Stimulated activated CD4-positive, alpha-beta T cell treated with anti-CD3 and anti-CD28 coated beads, Interleukin-15, amount 100 ng/mL, for 1 hour (primary cell): ENCODE measurements at regions not wholly inside any gene's neighbourhood (a gene's known extent, or its start where the extent isn't known, plus 50 kb on each side); places are given as distances from the start of the nearest gene placed in this dataset.

Experiments
- DNase-seq, 2 donors: peaks; one replicate each; pipeline ENCODE4 v3.0.0-alpha.2; 2020; ENCODE audit warnings: low read depth in 1 of 2, low spot score in 1 of 2

GRCh38 chr2:6692056-6692455 is 173.7 kb downstream of the CMPK2 start:
- no peak for DNase-seq

GRCh38 chr2:6692819-6693218 is 172.9 kb downstream of the CMPK2 start:
- DNase-seq, result no peak

GRCh38 chr2:6694555-6694954 is 171.2 kb downstream of the CMPK2 start:
- DNase-seq, result no peak

GRCh38 chr2:6700335-6700734 is 165.4 kb downstream of the CMPK2 start:
- DNase-seq, result no peak

- no peak for DNase-seq
Measured at GRCh38 chr2:6704077-6704476, 161.6 kb downstream of the CMPK2 start.

GRCh38 chr2:6721395-6721794 is 144.3 kb downstream of the CMPK2 start:
- DNase-seq, result no peak

- no peak for DNase-seq
Measured at GRCh38 chr2:6722574-6722973, 143.1 kb downstream of the CMPK2 start.

- no peak for DNase-seq
Measured at GRCh38 chr2:6723865-6724604, 141.7 kb downstream of the CMPK2 start.

- no peak for DNase-seq
Measured at GRCh38 chr2:6724605-6725140, 141.0 kb downstream of the CMPK2 start.

GRCh38 chr2:6728156-6728555 is 137.6 kb downstream of the CMPK2 start:
- DNase-seq, result no peak

- no peak for DNase-seq
Measured at GRCh38 chr2:6730003-6730402, 135.7 kb downstream of the CMPK2 start.

GRCh38 chr2:6730649-6731532 is 134.8 kb downstream of the CMPK2 start:
- no peak for DNase-seq

- no peak for DNase-seq
Measured at GRCh38 chr2:6739547-6739946, 126.2 kb downstream of the CMPK2 start.

- DNase-seq, result no peak
Measured at GRCh38 chr2:6741229-6741628, 124.5 kb downstream of the CMPK2 start.

- no peak for DNase-seq
Measured at GRCh38 chr2:6744038-6744437, 121.7 kb downstream of the CMPK2 start.

GRCh38 chr2:6747433-6747832 is 118.3 kb downstream of the CMPK2 start:
- no peak for DNase-seq

GRCh38 chr2:6748406-6749067 is 117.2 kb downstream of the CMPK2 start:
- no peak for DNase-seq

- no peak for DNase-seq
Measured at GRCh38 chr2:6749962-6750361, 115.7 kb downstream of the CMPK2 start.

- no peak for DNase-seq
Measured at GRCh38 chr2:6750411-6751158, 115.1 kb downstream of the CMPK2 start.

GRCh38 chr2:6754419-6754818 is 111.3 kb downstream of the CMPK2 start:
- no peak for DNase-seq

- no peak for DNase-seq
Measured at GRCh38 chr2:6755456-6755855, 110.3 kb downstream of the CMPK2 start.
